ENCODE measurements at regions not wholly inside any gene's neighbourhood (a gene's known extent, or its start where the extent isn't known, plus 50 kb on each side); places are given as distances from the start of the nearest gene placed in this dataset.

DNA sequence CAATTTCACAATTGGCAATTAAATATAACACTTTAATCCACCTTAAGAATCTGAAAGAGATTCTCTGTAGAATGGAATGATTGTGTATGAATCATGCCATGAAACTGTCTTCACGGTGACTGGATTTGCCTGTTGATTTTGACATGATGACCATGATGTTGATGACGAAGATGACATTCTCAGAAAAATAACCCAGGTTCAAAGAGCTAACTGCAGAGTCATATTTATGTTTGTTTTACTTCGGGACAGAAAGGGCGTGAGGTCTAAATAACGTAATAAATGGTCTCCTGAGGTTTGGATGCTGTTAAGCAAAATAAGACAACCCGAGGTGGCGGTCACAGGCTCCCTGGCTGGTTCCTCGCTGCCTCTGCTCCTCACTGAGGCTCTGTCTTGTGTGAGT is 532.0 kb downstream of the TMEM121 start:
- TF ChIP-seq, protein P1, sequence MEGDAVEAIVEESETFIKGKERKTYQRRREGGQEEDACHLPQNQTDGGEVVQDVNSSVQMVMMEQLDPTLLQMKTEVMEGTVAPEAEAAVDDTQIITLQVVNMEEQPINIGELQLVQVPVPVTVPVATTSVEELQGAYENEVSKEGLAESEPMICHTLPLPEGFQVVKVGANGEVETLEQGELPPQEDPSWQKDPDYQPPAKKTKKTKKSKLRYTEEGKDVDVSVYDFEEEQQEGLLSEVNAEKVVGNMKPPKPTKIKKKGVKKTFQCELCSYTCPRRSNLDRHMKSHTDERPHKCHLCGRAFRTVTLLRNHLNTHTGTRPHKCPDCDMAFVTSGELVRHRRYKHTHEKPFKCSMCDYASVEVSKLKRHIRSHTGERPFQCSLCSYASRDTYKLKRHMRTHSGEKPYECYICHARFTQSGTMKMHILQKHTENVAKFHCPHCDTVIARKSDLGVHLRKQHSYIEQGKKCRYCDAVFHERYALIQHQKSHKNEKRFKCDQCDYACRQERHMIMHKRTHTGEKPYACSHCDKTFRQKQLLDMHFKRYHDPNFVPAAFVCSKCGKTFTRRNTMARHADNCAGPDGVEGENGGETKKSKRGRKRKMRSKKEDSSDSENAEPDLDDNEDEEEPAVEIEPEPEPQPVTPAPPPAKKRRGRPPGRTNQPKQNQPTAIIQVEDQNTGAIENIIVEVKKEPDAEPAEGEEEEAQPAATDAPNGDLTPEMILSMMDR (IDR thresholded peaks at IDR 0.05; ENCODE audit: extremely low read depth in 1 of 2, insufficient read depth in 1 of 2, low read depth in 1 of 2, low read length in 2 of 2): no peak
- TF ChIP-seq EZH2 (IDR thresholded peaks at IDR 0.05; ENCODE audit: borderline replicate concordance, low read depth, low read length, severe bottlenecking) (no peak), POLR2A (IDR thresholded peaks at IDR 0.05; ENCODE audit: low read depth, low read length) (no peak), FOS (IDR thresholded peaks at IDR 0.05; ENCODE audit: borderline replicate concordance, insufficient read depth, low read length) (no peak), MYC (IDR thresholded peaks at IDR 0.05; ENCODE audit: low read depth, low read length) (no peak), POLR2AphosphoS5 (IDR thresholded peaks at IDR 0.05; ENCODE audit: insufficient read depth, low read depth, low read length) (no peak), GATA2 (IDR thresholded peaks at IDR 0.05; ENCODE audit: insufficient read depth, insufficient read length, low read depth, low read length) (no peak)
- TF ChIP-seq, protein P2, sequence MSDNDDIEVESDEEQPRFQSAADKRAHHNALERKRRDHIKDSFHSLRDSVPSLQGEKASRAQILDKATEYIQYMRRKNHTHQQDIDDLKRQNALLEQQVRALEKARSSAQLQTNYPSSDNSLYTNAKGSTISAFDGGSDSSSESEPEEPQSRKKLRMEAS (IDR thresholded peaks at IDR 0.05; ENCODE audit: insufficient read depth, insufficient read length): no peak

All from endothelial cell of umbilical vein (primary cell).